Right lobe of liver (tissue), 4 donors: ENCODE measurements at regions not wholly inside any gene's neighbourhood (a gene's known extent, or its start where the extent isn't known, plus 50 kb on each side); places are given as distances from the start of the nearest gene placed in this dataset.

Experiments used
- CTCF ChIP-seq, 4 donors: fragments of 200-600 bp in 3 of 4; fragments of 450-650 bp in 1 of 4; IDR thresholded peaks; one replicate each; pipeline versions ENCODE4 v1.5.1 to v1.8.0; 2016 to 2022; ENCODE audit warnings: antibody characterized with exemption in 4 of 4, mild to moderate bottlenecking in 2 of 4
- POLR2A ChIP-seq: fragments of 450-650 bp; IDR thresholded peaks from one replicate; pipeline ENCODE4 v1.6.1; 2017; ENCODE audit warnings: antibody characterized with exemption, mild to moderate bottlenecking
- donor health status: DM: no; HTN: no; CAD: no.
- donor health status: DM: no; HTN: no; CAD: no.
- donor health status: DM: no; HTN: yes; CAD: no.

GRCh38 chr22:42320443-42321416 is 50.3 kb upstream of the TCF20 start:
- TF ChIP-seq CTCF (IDR thresholded peaks at IDR 0.05) (no peak), POLR2A (no peak)
